MM.1S (cell line): ENCODE measurements at regions not wholly inside any gene's neighbourhood (a gene's known extent, or its start where the extent isn't known, plus 50 kb on each side); places are given as distances from the start of the nearest gene placed in this dataset.

ENCODE experiments used
- EZH2 ChIP-seq: fragments of 300-600 bp; sonication (generic); optimal IDR thresholded peaks from 2 replicates; pipeline ENCODE3; 2017; ENCODE audit warnings: low read depth, mild to moderate bottlenecking, antibody characterized with exemption, low read length, mixed read lengths
- TF ChIP-seq, protein P1 (sequence below): fragments of 300-600 bp; sonication (generic); IDR thresholded peaks from 2 replicates; pipeline ENCODE4 v1.5.1; 2016; ENCODE audit warnings: antibody characterized with exemption, low read length, mixed read lengths

GRCh38 chr11:8328848-8329330 lies 65.2 kb upstream of the LMO1 start:
- TF ChIP-seq, protein P1, sequence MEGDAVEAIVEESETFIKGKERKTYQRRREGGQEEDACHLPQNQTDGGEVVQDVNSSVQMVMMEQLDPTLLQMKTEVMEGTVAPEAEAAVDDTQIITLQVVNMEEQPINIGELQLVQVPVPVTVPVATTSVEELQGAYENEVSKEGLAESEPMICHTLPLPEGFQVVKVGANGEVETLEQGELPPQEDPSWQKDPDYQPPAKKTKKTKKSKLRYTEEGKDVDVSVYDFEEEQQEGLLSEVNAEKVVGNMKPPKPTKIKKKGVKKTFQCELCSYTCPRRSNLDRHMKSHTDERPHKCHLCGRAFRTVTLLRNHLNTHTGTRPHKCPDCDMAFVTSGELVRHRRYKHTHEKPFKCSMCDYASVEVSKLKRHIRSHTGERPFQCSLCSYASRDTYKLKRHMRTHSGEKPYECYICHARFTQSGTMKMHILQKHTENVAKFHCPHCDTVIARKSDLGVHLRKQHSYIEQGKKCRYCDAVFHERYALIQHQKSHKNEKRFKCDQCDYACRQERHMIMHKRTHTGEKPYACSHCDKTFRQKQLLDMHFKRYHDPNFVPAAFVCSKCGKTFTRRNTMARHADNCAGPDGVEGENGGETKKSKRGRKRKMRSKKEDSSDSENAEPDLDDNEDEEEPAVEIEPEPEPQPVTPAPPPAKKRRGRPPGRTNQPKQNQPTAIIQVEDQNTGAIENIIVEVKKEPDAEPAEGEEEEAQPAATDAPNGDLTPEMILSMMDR, result peak; percentile 90
- TF ChIP-seq EZH2, result no peak
